CD14-positive monocyte (primary cell): ENCODE measurements at regions not wholly inside any gene's neighbourhood (a gene's known extent, or its start where the extent isn't known, plus 50 kb on each side); places are given as distances from the start of the nearest gene placed in this dataset.

Experiments
- DNase-seq, 3 donors: peaks; one replicate each; pipeline ENCODE4 v3.0.0-alpha.2; 2011 to 2022
- H2AFZ ChIP-seq: 2 replicates; pipeline ENCODE4 v1.6.0; 2012; ENCODE audit warnings: mild to moderate bottlenecking, low read depth, low read length, inconsistent platforms; ENCODE audit not compliant: insufficient read depth, poor library complexity, severe bottlenecking
- H3K27ac ChIP-seq, 2 donors: 1 replicate in 1 of 2; 2 replicates in 1 of 2; pipeline ENCODE4 v1.5.1; 2012 to 2013; ENCODE audit warnings: low read length in 2 of 2, control low read depth in 1 of 2, inconsistent platforms in 1 of 2, low read depth in 1 of 2, mild to moderate bottlenecking in 1 of 2
- H3K27me3 ChIP-seq, 2 donors: one replicate each; pipeline versions ENCODE4 v1.6.0 to v1.6.1; 2011 to 2013; ENCODE audit warnings: low read length in 2 of 2; ENCODE audit not compliant: control insufficient read depth in 2 of 2, insufficient read depth in 2 of 2
- H3K36me3 ChIP-seq, 2 donors: replicated peaks in 1 of 2; 1 replicate in 1 of 2; 2 replicates in 1 of 2; pipeline versions ENCODE4 v1.5.1 to v1.6.1; 2012 to 2013; ENCODE audit warnings: low read length in 2 of 2, control low read depth in 1 of 2, inconsistent platforms in 1 of 2, mild to moderate bottlenecking in 1 of 2; ENCODE audit not compliant: insufficient read depth in 2 of 2, control insufficient read depth in 1 of 2
- H3K4me1 ChIP-seq, 2 donors: 1 replicate in 1 of 2; 2 replicates in 1 of 2; pipeline versions ENCODE4 v1.5.1 to v1.6.1; 2012 to 2013; ENCODE audit warnings: low read length in 2 of 2, control low read depth in 1 of 2, inconsistent platforms in 1 of 2, mild to moderate bottlenecking in 1 of 2, moderate library complexity in 1 of 2; ENCODE audit not compliant: insufficient read depth in 2 of 2, control insufficient read depth in 1 of 2
- H3K4me2 ChIP-seq: replicated peaks from 2 replicates; pipeline ENCODE3; 2012; ENCODE audit warnings: low read length, moderate library complexity, mild to moderate bottlenecking; ENCODE audit not compliant: poor library complexity, severe bottlenecking; ENCODE audit errors: extremely low read depth
- H3K4me3 ChIP-seq, 3 experiments: fragments of 200-600 bp in 1 of 3; sonication (generic) in 1 of 3; replicated peaks in 1 of 3; 1 replicate in 2 of 3; 2 replicates in 1 of 3; pipeline ENCODE4 v1.5.1; 2011 to 2013; ENCODE audit warnings: low read length in 3 of 3, mild to moderate bottlenecking in 3 of 3, control low read depth in 2 of 3, low read depth in 2 of 3, inconsistent platforms in 1 of 3, moderate library complexity in 1 of 3
- H3K79me2 ChIP-seq: 2 replicates; pipeline ENCODE4 v1.6.0; 2012; ENCODE audit warnings: mild to moderate bottlenecking, control low read depth, inconsistent platforms, low read length, moderate library complexity; ENCODE audit not compliant: insufficient read depth
- H3K9ac ChIP-seq: 2 replicates; pipeline ENCODE4 v1.6.0; 2017; ENCODE audit warnings: low read length, mild to moderate bottlenecking; ENCODE audit not compliant: insufficient read depth, poor library complexity, severe bottlenecking
- H3K9me3 ChIP-seq, 2 donors: replicated peaks in 1 of 2; 1 replicate in 1 of 2; 2 replicates in 1 of 2; pipeline versions ENCODE4 v1.5.1 to v1.6.1; 2012 to 2013; ENCODE audit warnings: low read length in 2 of 2, control low read depth in 1 of 2; ENCODE audit not compliant: control insufficient read depth in 1 of 2, insufficient read depth in 1 of 2
- H4K20me1 ChIP-seq: 2 replicates; pipeline ENCODE4 v1.6.0; 2012; ENCODE audit warnings: mild to moderate bottlenecking, low read length, control low read depth, moderate library complexity; ENCODE audit not compliant: insufficient read depth
- H3K27ac Mint-ChIP-seq, 7 donors: one replicate each; pipeline ENCODE4 v1.8.0; 2020; ENCODE audit warnings: mild to moderate bottlenecking in 7 of 7, mixed read lengths in 7 of 7, moderate library complexity in 6 of 7, inconsistent platforms in 2 of 7
- H3K27me3 Mint-ChIP-seq, 3 donors: one replicate each; pipeline ENCODE4 v1.8.0; 2021 to 2022; ENCODE audit warnings: low read depth in 3 of 3, mild to moderate bottlenecking in 3 of 3, mixed read lengths in 3 of 3, moderate library complexity in 3 of 3, inconsistent platforms in 1 of 3
- H3K36me3 Mint-ChIP-seq, 2 donors: one replicate each; pipeline ENCODE4 v1.8.0; 2020; ENCODE audit warnings: mixed read lengths in 2 of 2, inconsistent platforms in 1 of 2, mild to moderate bottlenecking in 1 of 2
- H3K4me1 Mint-ChIP-seq: one replicate; pipeline ENCODE4 v1.8.0; 2020; ENCODE audit warnings: mild to moderate bottlenecking, mixed read lengths
- H3K4me3 Mint-ChIP-seq, 2 donors: one replicate each; pipeline ENCODE4 v1.8.0; 2020; ENCODE audit warnings: mild to moderate bottlenecking in 2 of 2, mixed read lengths in 2 of 2, moderate library complexity in 1 of 2
- H3K9me3 Mint-ChIP-seq, 7 donors: one replicate each; pipeline ENCODE4 v1.8.0; 2020 to 2022; ENCODE audit warnings: mixed read lengths in 7 of 7, mild to moderate bottlenecking in 6 of 7, moderate library complexity in 6 of 7, inconsistent platforms in 2 of 7
- CTCF ChIP-seq: fragments of 200-600 bp; IDR thresholded peaks from one replicate; pipeline ENCODE4 v1.8.0; 2022; ENCODE audit warnings: antibody characterized with exemption, mild to moderate bottlenecking
- WGBS: methylation state at CpG from one replicate; pipeline ENCODE4 v1.1.5; 2013; ENCODE audit warnings: missing lambda C conversion rate; ENCODE audit not compliant: insufficient coverage; 5-methylcytosine and 5-hydroxymethylcytosine counted together
- intact Hi-C, 2 donors: fragments of 100-400 bp; cut with micrococcal nuclease; formaldehyde crosslinking; loops; one replicate each; pipeline versions ENCODE4 v1.15.0 to v1.15.1; 2023

GRCh38 chr20:23189341-23189740 is 103.2 kb upstream of the CD93 start:
- no peak for TF ChIP-seq CTCF
- no peaks in the 10 kb centered on the region for H3K9me3 ChIP-seq
- intact Hi-C loops, result loop anchor here in 1 of 2 donors (5.0 kb wide), 1 partner anchor 38 kb away; no protein-coding TSS in a partner anchor
- H3K27me3 ChIP-seq, result no peaks in the 10 kb centered on the region
- 87% methylated on average over 8 of the region's 11 CpGs for WGBS
- H3K4me3 ChIP-seq, result no peak overlapping the region
- Mint-ChIP-seq H3K27ac (no peak overlapping the region), H3K4me1 (peaks cover 26% of the 10 kb centered on the region), H3K9me3 (peaks cover 0 to 4% (median 0%) of the 10 kb centered on the region in 7 donors), H3K36me3 (peaks cover 2 to 3% of the 10 kb centered on the region in 2 donors), H3K27me3 (no peaks in the 10 kb centered on the region), H3K4me3 (no peak overlapping the region)
- DNase-seq, result no peak
- no peak overlapping the region for H3K9ac ChIP-seq
- H3K4me2 ChIP-seq, result no peak overlapping the region
- no peaks in the 10 kb centered on the region for H3K79me2 ChIP-seq
- H2AFZ ChIP-seq, result no peak overlapping the region
- no peaks in the 10 kb centered on the region for H3K36me3 ChIP-seq
- H3K27ac ChIP-seq, result no peak overlapping the region
- H4K20me1 ChIP-seq, result no peaks in the 10 kb centered on the region
- peaks cover 18 to 26% of the 10 kb centered on the region in 2 donors for H3K4me1 ChIP-seq

GRCh38 chr20:23188377-23189169 is 102.4 kb upstream of the CD93 start:
- Histone ChIP-seq H3K27me3 (no peaks in the 10 kb centered on the region), H3K9me3 (no peaks in the 10 kb centered on the region), H4K20me1 (no peaks in the 10 kb centered on the region), H3K4me3 (no peak overlapping the region), H3K79me2 (no peaks in the 10 kb centered on the region), H3K27ac (no peak overlapping the region), H3K4me2 (no peak overlapping the region), H3K36me3 (no peaks in the 10 kb centered on the region), H2AFZ (no peak overlapping the region), H3K9ac (no peak overlapping the region), H3K4me1 (peaks cover 10 to 18% of the 10 kb centered on the region in 2 donors)
- H3K36me3 Mint-ChIP-seq, result peaks cover 3 to 4% of the 10 kb centered on the region in 2 donors
- DNase-seq, result no peak
- H3K4me1 Mint-ChIP-seq, result peaks cover 21% of the 10 kb centered on the region
- H3K27ac Mint-ChIP-seq, result no peak overlapping the region
- WGBS, result 96% methylated on average over 3 of the region's 3 CpGs
- H3K27me3 Mint-ChIP-seq, result no peaks in the 10 kb centered on the region
- no peak overlapping the region for H3K4me3 Mint-ChIP-seq
- H3K9me3 Mint-ChIP-seq, result peaks cover 0 to 4% (median 0%) of the 10 kb centered on the region in 7 donors
- no peak for TF ChIP-seq CTCF
- intact Hi-C loops, result loop anchor here in 1 of 2 donors (5.0 kb wide), 1 partner anchor 39 kb away; no protein-coding TSS in a partner anchor
